K562 (cell line): ENCODE measurements at regions not wholly inside any gene's neighbourhood (a gene's known extent, or its start where the extent isn't known, plus 50 kb on each side); places are given as distances from the start of the nearest gene placed in this dataset.

Experiments
- BCOR ChIP-seq: fragments of 450-650 bp; IDR thresholded peaks from 2 replicates; pipeline ENCODE4 v1.6.1; 2016
- CBX3 ChIP-seq, 2 experiments: IDR thresholded peaks; 1 replicate in 1 of 2; 2 replicates in 1 of 2; pipeline ENCODE4 v1.6.1; 2012; ENCODE audit warnings: inconsistent platforms in 2 of 2, low read length in 2 of 2, borderline replicate concordance in 1 of 2, control low read depth in 1 of 2
- CBX5 ChIP-seq: IDR thresholded peaks from 2 replicates; pipeline ENCODE4 v1.6.1; 2014; ENCODE audit warnings: low read depth, borderline replicate concordance
- E2F1 ChIP-seq: sonication (generic); formaldehyde crosslinking; IDR thresholded peaks from 2 replicates; pipeline ENCODE4 v1.8.1; 2023; ENCODE audit warnings: mild to moderate bottlenecking, missing genetic modification reagents, moderate library complexity
- GTF2B ChIP-seq: IDR thresholded peaks from 2 replicates; pipeline ENCODE4 v1.6.1; 2011; ENCODE audit not compliant: insufficient read length; ENCODE audit errors: extremely low read depth
- JUNB ChIP-seq: fragments of 450-650 bp; formaldehyde crosslinking; conservative IDR thresholded peaks from 2 replicates; pipeline ENCODE4 v1.4.0; 2020; ENCODE audit warnings: mild to moderate bottlenecking
- POLR2B ChIP-seq: fragments of 450-650 bp; IDR thresholded peaks from 2 replicates; pipeline ENCODE4 v1.6.1; 2018; ENCODE audit warnings: low read depth; ENCODE audit not compliant: partially characterized antibody
- RAD51 ChIP-seq: fragments of 450-650 bp; IDR thresholded peaks from 2 replicates; pipeline ENCODE4 v1.7.1; 2016; ENCODE audit warnings: low read depth, mild to moderate bottlenecking, borderline replicate concordance
- SNRNP70 ChIP-seq: fragments of 200-400 bp; formaldehyde crosslinking; optimal IDR thresholded peaks from 2 replicates; pipeline ENCODE3; 2017; ENCODE audit warnings: low read depth, low read length
- SPI1 ChIP-seq: IDR thresholded peaks from 2 replicates; pipeline ENCODE4 v1.6.1; 2011; ENCODE audit warnings: low read depth, low read length, control low read depth, borderline replicate concordance
- SRSF3 ChIP-seq: fragments of 200-400 bp; formaldehyde crosslinking; IDR thresholded peaks from 2 replicates; pipeline ENCODE4 v1.6.1; 2016; ENCODE audit warnings: mild to moderate bottlenecking, low read length, moderate library complexity; ENCODE audit not compliant: insufficient read depth
- TAL1 ChIP-seq: fragments of 450-650 bp; IDR thresholded peaks from 2 replicates; pipeline ENCODE4 v1.6.1; 2016; ENCODE audit warnings: mild to moderate bottlenecking
- ZFP36 ChIP-seq: fragments of 150-350 bp; IDR thresholded peaks from 2 replicates; pipeline ENCODE4 v1.6.1; 2018; ENCODE audit warnings: low read length, low read depth; ENCODE audit not compliant: partially characterized antibody
- ZNF444 ChIP-seq: fragments of 250-450 bp; sonication (Bioruptor Pico); IDR thresholded peaks from 2 replicates; pipeline ENCODE4 v1.4.0; 2020; ENCODE audit warnings: mild to moderate bottlenecking, moderate library complexity
- ZNF668 ChIP-seq: fragments of 250-450 bp; sonication (Bioruptor Pico); IDR thresholded peaks from 2 replicates; pipeline ENCODE4 v1.8.0; 2022; ENCODE audit warnings: mild to moderate bottlenecking, inconsistent platforms

GRCh38 chr11:69348414-69349235 is 54.7 kb downstream of the MYEOV start (continued):
- TF ChIP-seq CBX5: peak; percentile 89; the same call in 1 of the 2 replicates
- peak; percentile 81 to 93; a peak in 2 of 3 replicates for TF ChIP-seq CBX3 (IDR thresholded peaks at IDR 0.05; ENCODE audit: borderline replicate concordance in 1 of 2, low read length in 2 of 2)
- TF ChIP-seq POLR2B: no peak
- TF ChIP-seq ZFP36: no peak
- TF ChIP-seq BCOR: no peak
- no peak for TF ChIP-seq GTF2B
- no peak for TF ChIP-seq JUNB
- TF ChIP-seq ZNF668 (CRISPR knock-in tag): no peak
- no peak for TF ChIP-seq RAD51
- no peak for TF ChIP-seq E2F1
- TF ChIP-seq SNRNP70: no peak
- no peak for TF ChIP-seq TAL1
- TF ChIP-seq SPI1: peak; percentile 52
- TF ChIP-seq ZNF444 (CRISPR knock-in tag): no peak
- TF ChIP-seq SRSF3: no peak
